Panc1 (cell line): ENCODE measurements at regions not wholly inside any gene's neighbourhood (a gene's known extent, or its start where the extent isn't known, plus 50 kb on each side); places are given as distances from the start of the nearest gene placed in this dataset.

ENCODE experiments used
- ATAC-seq: fragments of 200-7000 bp; cut with Tn5 transposase; 2 replicates; pipeline ENCODE4 v1.9.1; 2020; ENCODE audit warnings: mild to moderate bottlenecking, moderate library complexity
- BruUV-seq: library from RNA; stranded (reverse); fragments of 400-500 nt; replicated peaks from 2 replicates; lab custom pipeline; 2021; lab: Mats Ljungman, UMichigan
- CTCF ChIA-PET: fragments of 300-600 bp; sonication (Branson Sonifier 250); formaldehyde crosslinking; loops from one replicate; lab custom pipeline; 2022; ENCODE audit warnings: antibody characterized with exemption; lab: Charles Lee
- POLR2A ChIA-PET: fragments of 300-600 bp; sonication (Branson Sonifier 250); formaldehyde crosslinking; loops from one replicate; lab custom pipeline; 2022; ENCODE audit warnings: antibody characterized with exemption; lab: Charles Lee
- DNase-seq: peaks from one replicate; pipeline ENCODE4 v3.0.0-alpha.2; 2010; ENCODE audit warnings: low read depth, low spot score
- H3K27ac ChIP-seq: 2 replicates; pipeline ENCODE4 v1.5.1; 2011; ENCODE audit warnings: mild to moderate bottlenecking, low read length, inconsistent platforms
- H3K27me3 ChIP-seq: fragments of 200-500 bp; sonication (Bioruptor generic); 2 replicates; pipeline ENCODE4 v1.6.0; 2014; ENCODE audit warnings: low read length, inconsistent platforms; ENCODE audit not compliant: control insufficient read depth, insufficient read depth
- H3K36me3 ChIP-seq: fragments of 200-500 bp; sonication (Bioruptor generic); 2 replicates; pipeline ENCODE4 v1.5.1; 2014; ENCODE audit warnings: inconsistent platforms, mild to moderate bottlenecking, low read length, moderate library complexity; ENCODE audit not compliant: control insufficient read depth, insufficient read depth
- H3K4me1 ChIP-seq: 2 replicates; pipeline ENCODE4 v1.5.1; 2011; ENCODE audit warnings: inconsistent platforms, mild to moderate bottlenecking, low read length, moderate library complexity; ENCODE audit not compliant: control insufficient read depth, insufficient read depth
- H3K4me3 ChIP-seq, 2 experiments: 2 replicates each; pipeline ENCODE4 v1.5.1; 2011 to 2012; ENCODE audit warnings: low read depth in 2 of 2, low read length in 2 of 2, mild to moderate bottlenecking in 2 of 2, inconsistent platforms in 1 of 2, moderate library complexity in 1 of 2
- H3K9me3 ChIP-seq: fragments of 200-500 bp; sonication (Bioruptor generic); 2 replicates; pipeline ENCODE4 v1.5.1; 2014; ENCODE audit warnings: low read depth, mild to moderate bottlenecking, inconsistent platforms, low read length, moderate library complexity; ENCODE audit not compliant: control insufficient read depth, insufficient read depth
- CTCF ChIP-seq: fragments of 450-650 bp; IDR thresholded peaks from 2 replicates; pipeline ENCODE4 v1.5.1; 2017; ENCODE audit warnings: mild to moderate bottlenecking
- POLR2AphosphoS5 ChIP-seq: IDR thresholded peaks from 2 replicates; pipeline ENCODE4 v1.6.1; 2012; ENCODE audit warnings: mild to moderate bottlenecking, low read depth, low read length, moderate library complexity
- REST ChIP-seq, 2 experiments: IDR thresholded peaks; 2 replicates each; pipeline ENCODE4 v1.6.1; 2011 to 2012; ENCODE audit warnings: low read depth in 2 of 2, control low read depth in 1 of 2, low read length in 1 of 2, mild to moderate bottlenecking in 1 of 2, moderate library complexity in 1 of 2; ENCODE audit not compliant: insufficient read depth in 1 of 2
- SIN3A ChIP-seq: IDR thresholded peaks from 2 replicates; pipeline ENCODE4 v1.6.1; 2012; ENCODE audit warnings: low read depth, mild to moderate bottlenecking, low read length, moderate library complexity, borderline replicate concordance; ENCODE audit not compliant: insufficient read depth
- TCF7L2 ChIP-seq: IDR thresholded peaks from 2 replicates; pipeline ENCODE4 v1.6.1; 2011; ENCODE audit warnings: mild to moderate bottlenecking, low read depth, low read length, inconsistent platforms
- in situ Hi-C: cut with HindIII; loops from 2 replicates; pipeline ENCODE4 v1.10.0; 2016; ENCODE audit warnings: low sequenced_read_pairs, low pct_unique_long_range_greater_than_20kb
- intact Hi-C: fragments of 100-400 bp; cut with micrococcal nuclease; formaldehyde crosslinking; loops from one replicate; pipeline ENCODE4 v1.10.0; 2022; ENCODE audit not compliant: unreplicated experiment

GRCh38 chr11:20277014-20277413 lies 86.5 kb upstream of the HTATIP2 start:
- no peak for ATAC-seq
- H3K36me3 ChIP-seq = no peaks in the 10 kb centered on the region
- no TSS peak for BruUV-seq
- in situ Hi-C loops = no loop called here
- CTCF ChIA-PET = no interaction called here
- peaks cover 17% of the 10 kb centered on the region for H3K27me3 ChIP-seq
- H3K27ac ChIP-seq = no peak overlapping the region
- no peaks in the 10 kb centered on the region for H3K9me3 ChIP-seq
- POLR2A ChIA-PET = no interaction called here
- no peak for TF ChIP-seq TCF7L2
- no peak for TF ChIP-seq REST (IDR thresholded peaks at IDR 0.05; ENCODE audit: insufficient read depth in 1 of 2, low read depth in 2 of 2, low read length in 1 of 2)
- no peak for TF ChIP-seq CTCF
- no peak for TF ChIP-seq SIN3A
- TF ChIP-seq POLR2AphosphoS5 = no peak
- no peaks in the 10 kb centered on the region; the same call in 1 of the 2 replicates for H3K4me1 ChIP-seq
- intact Hi-C loops = no loop called here
- DNase-seq = no peak
- no peak overlapping the region for H3K4me3 ChIP-seq

GRCh38 chr11:20275987-20276965 lies 87.2 kb upstream of the HTATIP2 start:
- CTCF ChIA-PET = no interaction called here
- intact Hi-C loops (no loop called here), in situ Hi-C loops (no loop called here)
- TF ChIP-seq REST (IDR thresholded peaks at IDR 0.05; ENCODE audit: insufficient read depth in 1 of 2, low read depth in 2 of 2, low read length in 1 of 2) = no peak
- no peak for TF ChIP-seq TCF7L2
- TF ChIP-seq CTCF = no peak
- no peak for TF ChIP-seq POLR2AphosphoS5
- no peak for TF ChIP-seq SIN3A
- Histone ChIP-seq H3K9me3 (no peaks in the 10 kb centered on the region), H3K36me3 (no peaks in the 10 kb centered on the region), H3K27ac (no peak overlapping the region), H3K27me3 (peaks cover 17% of the 10 kb centered on the region), H3K4me1 (no peaks in the 10 kb centered on the region; the same call in 1 of the 2 replicates), H3K4me3 (no peak overlapping the region)
- BruUV-seq = no TSS peak
- POLR2A ChIA-PET = no interaction called here
- no peak for ATAC-seq
- DNase-seq = no peak
